ENCODE measurements at regions not wholly inside any gene's neighbourhood (a gene's known extent, or its start where the extent isn't known, plus 50 kb on each side); places are given as distances from the start of the nearest gene placed in this dataset.
"Not testable (repeated sequence)": the region's sequence is repeated elsewhere in the genome, so short reads cannot be mapped to it uniquely, and the experiment has no call there.

- H3K9me3 ChIP-seq; DNase-seq; H3K4me3 ChIP-seq; H3K9ac ChIP-seq (ENCODE audit: low read depth in 2 of 2, low read length in 2 of 2); H3K27me3 ChIP-seq; intact Hi-C loops (cut with DNase I); H3K27ac ChIP-seq; H3K4me1 ChIP-seq; H3K36me3 ChIP-seq: not testable (repeated sequence)
These were observed 83.2 kb downstream of the POTEB3 start for GRCh38 chr15:21357056-21357455.

DNA sequence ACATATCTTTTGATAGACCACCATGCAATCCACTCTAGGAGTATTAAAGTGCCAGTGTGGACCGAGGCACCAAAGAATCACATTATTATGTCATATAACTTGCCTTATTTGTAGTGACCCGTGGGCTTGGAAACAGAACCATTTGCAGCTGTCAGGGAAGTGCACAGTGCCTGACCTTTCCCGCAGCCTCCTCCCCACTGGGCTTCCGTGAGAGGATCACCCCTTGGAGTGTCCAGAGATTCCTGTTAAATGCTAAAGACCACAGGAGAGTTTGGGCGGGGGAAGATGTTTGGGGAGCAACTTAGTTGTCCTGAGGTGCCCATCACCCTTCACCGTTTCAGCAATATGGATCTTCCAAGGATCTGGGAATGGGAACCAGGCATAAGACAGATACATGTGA lies 84.4 kb downstream of the POTEB3 start:
- H3K4me3 ChIP-seq; H3K36me3 ChIP-seq; H3K9me3 ChIP-seq; H3K27ac ChIP-seq; H3K27me3 ChIP-seq; intact Hi-C loops (cut with DNase I); H3K9ac ChIP-seq (ENCODE audit: low read depth in 2 of 2, low read length in 2 of 2); DNase-seq; H3K4me1 ChIP-seq: not testable (repeated sequence)

DNA sequence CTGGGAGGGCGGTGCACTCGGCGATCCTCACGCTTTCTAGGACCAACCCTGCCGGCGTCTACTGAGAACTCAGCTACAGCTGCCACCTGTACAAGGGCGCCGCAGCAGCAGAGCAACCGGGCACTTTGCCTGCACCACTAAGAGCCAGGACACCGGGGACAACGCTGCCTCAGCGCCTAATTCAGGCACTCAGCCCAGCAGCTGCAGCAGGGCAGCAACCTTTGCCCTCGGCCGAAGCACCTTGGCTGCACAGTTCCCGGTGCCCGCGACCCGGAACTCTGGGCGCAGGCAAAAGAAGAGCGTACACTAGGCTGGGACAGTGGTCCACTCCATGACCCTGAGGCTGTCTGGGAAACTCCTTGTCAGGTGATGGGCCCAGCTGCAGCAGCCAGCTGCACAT lies 85.7 kb downstream of the POTEB3 start:
- H3K9me3 ChIP-seq; H3K4me1 ChIP-seq; H3K27ac ChIP-seq; intact Hi-C loops (cut with DNase I); DNase-seq; H3K27me3 ChIP-seq; H3K36me3 ChIP-seq; H3K9ac ChIP-seq (ENCODE audit: low read depth in 2 of 2, low read length in 2 of 2); H3K4me3 ChIP-seq: not testable (repeated sequence)

- H3K27ac ChIP-seq; intact Hi-C loops (cut with DNase I); H3K9ac ChIP-seq (ENCODE audit: low read depth in 2 of 2, low read length in 2 of 2); H3K9me3 ChIP-seq; DNase-seq; H3K36me3 ChIP-seq; H3K4me1 ChIP-seq; H3K4me3 ChIP-seq; H3K27me3 ChIP-seq: not testable (repeated sequence)
These were observed 87.5 kb downstream of the POTEB3 start for GRCh38 chr15:21352670-21353318.

GRCh38 chr15:21344960-21345359 lies 95.3 kb downstream of the POTEB3 start:
- H3K4me1 ChIP-seq; intact Hi-C loops (cut with DNase I); DNase-seq; H3K4me3 ChIP-seq; H3K9ac ChIP-seq (ENCODE audit: low read depth in 2 of 2, low read length in 2 of 2); H3K27ac ChIP-seq; H3K27me3 ChIP-seq; H3K9me3 ChIP-seq; H3K36me3 ChIP-seq: not testable (repeated sequence)

- H3K27ac ChIP-seq; intact Hi-C loops (cut with DNase I); H3K27me3 ChIP-seq; H3K4me1 ChIP-seq; DNase-seq; H3K4me3 ChIP-seq; H3K9me3 ChIP-seq; H3K36me3 ChIP-seq; H3K9ac ChIP-seq (ENCODE audit: low read depth in 2 of 2, low read length in 2 of 2): not testable (repeated sequence)
These were observed 95.8 kb downstream of the POTEB3 start for GRCh38 chr15:21344500-21344899.

GRCh38 chr15:21337028-21337427 lies 103.3 kb downstream of the POTEB3 start:
- H3K27ac ChIP-seq; intact Hi-C loops (cut with DNase I); H3K27me3 ChIP-seq: not testable (repeated sequence)

GRCh38 chr15:21324720-21325460 lies 115.4 kb downstream of the POTEB3 start:
- H3K4me3 ChIP-seq; H3K9ac ChIP-seq (ENCODE audit: low read depth in 2 of 2, low read length in 2 of 2); H3K4me1 ChIP-seq; H3K36me3 ChIP-seq; H3K27ac ChIP-seq; H3K27me3 ChIP-seq; H3K9me3 ChIP-seq; intact Hi-C loops (cut with DNase I): not testable (repeated sequence)
- peak; percentile 23 for DNase-seq

More at GRCh38 chr15:21337028-21337427, 103.3 kb downstream of the POTEB3 start:
- not testable (repeated sequence) for H3K9me3 ChIP-seq; DNase-seq; H3K36me3 ChIP-seq; H3K4me3 ChIP-seq; H3K9ac ChIP-seq (ENCODE audit: low read depth in 2 of 2, low read length in 2 of 2); H3K4me1 ChIP-seq

GRCh38 chr15:21284353-21284752 lies 155.9 kb downstream of the POTEB3 start:
- H3K36me3 ChIP-seq; H3K4me1 ChIP-seq; DNase-seq; H3K9me3 ChIP-seq; intact Hi-C loops (cut with DNase I); H3K27me3 ChIP-seq; H3K9ac ChIP-seq (ENCODE audit: low read depth in 2 of 2, low read length in 2 of 2); H3K27ac ChIP-seq; H3K4me3 ChIP-seq: not testable (repeated sequence)

- H3K9ac ChIP-seq (ENCODE audit: low read depth in 2 of 2, low read length in 2 of 2); H3K27me3 ChIP-seq; H3K27ac ChIP-seq; intact Hi-C loops (cut with DNase I); H3K9me3 ChIP-seq; H3K4me3 ChIP-seq; DNase-seq; H3K36me3 ChIP-seq; H3K4me1 ChIP-seq: not testable (repeated sequence)
These were observed 157.1 kb downstream of the POTEB3 start for GRCh38 chr15:21283210-21283609.

GRCh38 chr15:21280272-21280671 lies 160.0 kb downstream of the POTEB3 start:
- H3K4me3 ChIP-seq; DNase-seq; H3K36me3 ChIP-seq; H3K27ac ChIP-seq; H3K27me3 ChIP-seq; H3K9ac ChIP-seq (ENCODE audit: low read depth in 2 of 2, low read length in 2 of 2); H3K4me1 ChIP-seq; H3K9me3 ChIP-seq; intact Hi-C loops (cut with DNase I): not testable (repeated sequence)

DNA sequence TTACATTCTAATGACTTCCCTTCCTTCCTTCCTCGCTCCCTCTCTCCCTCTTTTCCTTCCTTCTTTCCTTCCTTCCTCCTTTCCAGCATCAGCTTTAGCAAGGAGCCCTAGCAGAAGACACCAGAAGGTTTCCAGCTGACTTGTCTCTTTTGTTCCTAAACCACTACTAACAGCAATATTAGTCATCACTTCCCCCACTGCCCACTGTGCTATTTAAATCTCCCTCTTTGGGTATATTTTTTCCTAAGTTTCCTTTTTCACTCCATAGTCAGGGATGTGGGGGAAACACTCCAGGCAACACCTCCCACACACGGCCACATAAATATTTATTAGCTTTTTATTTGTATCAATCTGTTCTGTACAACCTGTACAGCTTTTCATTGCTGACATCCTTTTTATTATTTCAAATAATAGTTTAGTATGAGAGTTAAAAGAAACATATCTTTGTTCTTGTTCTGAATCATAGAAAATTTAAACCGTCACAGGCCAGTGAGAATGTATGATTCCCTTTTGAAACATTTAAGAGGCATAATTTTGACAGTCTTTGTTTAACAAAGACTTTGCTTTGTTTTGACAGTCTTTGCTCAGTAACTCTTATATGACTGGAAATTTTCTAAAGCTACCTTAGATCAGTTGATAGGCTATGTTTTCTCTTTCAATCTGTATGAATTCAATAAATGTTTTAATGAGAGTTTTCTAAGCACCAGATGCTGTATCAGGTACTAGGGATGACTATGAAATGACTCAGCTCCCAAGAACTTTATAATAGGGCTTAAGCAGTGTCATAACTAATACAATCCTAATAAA lies 167.9 kb downstream of the POTEB3 start:
- H3K27ac ChIP-seq; DNase-seq; H3K4me3 ChIP-seq; H3K4me1 ChIP-seq; H3K27me3 ChIP-seq; H3K9ac ChIP-seq (ENCODE audit: low read depth in 2 of 2, low read length in 2 of 2); H3K36me3 ChIP-seq; H3K9me3 ChIP-seq; intact Hi-C loops (cut with DNase I): not testable (repeated sequence)
